B cell (primary cell): ENCODE measurements at regions not wholly inside any gene's neighbourhood (a gene's known extent, or its start where the extent isn't known, plus 50 kb on each side); places are given as distances from the start of the nearest gene placed in this dataset.

ENCODE experiments used
- ATAC-seq: fragments of 200-7000 bp; cut with Tn5 transposase; one replicate; pipeline ENCODE4 v1.10.0; 2021; ENCODE audit warnings: low read depth, mild to moderate bottlenecking, moderate number of reproducible peaks, moderate library complexity
- CTCF ChIA-PET: fragments of 350-600 bp; sonication (Branson Sonifier 250); formaldehyde crosslinking; loops from one replicate; lab custom pipeline; 2021; ENCODE audit warnings: antibody characterized with exemption, inconsistent platforms; lab: Charles Lee
- POLR2A ChIA-PET: fragments of 350-600 bp; sonication (Branson Sonifier 250); formaldehyde crosslinking; loops from one replicate; lab custom pipeline; 2021; ENCODE audit warnings: antibody characterized with exemption; lab: Charles Lee
- DNase-seq: peaks from one replicate; pipeline ENCODE4 v3.0.0; 2013
- H2AFZ ChIP-seq: 2 replicates; pipeline ENCODE4 v1.6.1; 2012; ENCODE audit warnings: mild to moderate bottlenecking, low read depth, low read length; ENCODE audit not compliant: insufficient read depth, poor library complexity, severe bottlenecking
- H3K27ac ChIP-seq, 2 donors: 1 replicate in 1 of 2; 2 replicates in 1 of 2; pipeline ENCODE4 v1.5.1; 2012 to 2013; ENCODE audit warnings: low read length in 2 of 2, mild to moderate bottlenecking in 2 of 2, moderate library complexity in 1 of 2
- H3K27me3 ChIP-seq, 4 experiments: fragments of 200-600 bp in 1 of 4; sonication (generic) in 1 of 4; replicated peaks in 1 of 4; 1 replicate in 2 of 4; 2 replicates in 2 of 4; pipeline versions ENCODE4 v1.6.1 to v1.7.0; 2013 to 2016; ENCODE audit warnings: low read length in 3 of 4, mild to moderate bottlenecking in 2 of 4, mixed read lengths in 1 of 4, moderate library complexity in 1 of 4; ENCODE audit not compliant: insufficient read depth in 4 of 4, control insufficient read depth in 3 of 4; ENCODE audit errors: control extremely low read depth in 1 of 4
- H3K36me3 ChIP-seq, 2 experiments: replicated peaks in 1 of 2; 1 replicate in 1 of 2; 2 replicates in 1 of 2; pipeline versions ENCODE4 v1.6.1 to v1.7.1; 2013; ENCODE audit warnings: low read length in 1 of 2; ENCODE audit not compliant: insufficient read depth in 2 of 2, control insufficient read depth in 1 of 2; ENCODE audit errors: control extremely low read depth in 1 of 2, extremely low read depth in 1 of 2
- H3K4me1 ChIP-seq, 2 donors: fragments of 200-600 bp in 1 of 2; sonication (generic) in 1 of 2; 1 replicate in 1 of 2; 2 replicates in 1 of 2; pipeline versions ENCODE4 v1.5.1 to v1.6.1; 2013 to 2017; ENCODE audit warnings: low read length in 2 of 2; ENCODE audit not compliant: control insufficient read depth in 2 of 2, insufficient read depth in 2 of 2
- H3K4me2 ChIP-seq: replicated peaks from 2 replicates; pipeline ENCODE3; 2012; ENCODE audit warnings: mild to moderate bottlenecking, low read depth, low read length; ENCODE audit not compliant: poor library complexity, severe bottlenecking
- H3K4me3 ChIP-seq, 5 experiments: fragments of 200-600 bp in 1 of 5; sonication (generic) in 1 of 5; 1 replicate in 3 of 5; 2 replicates in 2 of 5; pipeline versions ENCODE4 v1.5.1 to v1.7.0; 2011 to 2016; ENCODE audit warnings: low read length in 4 of 5, mild to moderate bottlenecking in 4 of 5, low read depth in 2 of 5, control low read depth in 1 of 5, moderate library complexity in 1 of 5; ENCODE audit not compliant: insufficient read depth in 1 of 5; ENCODE audit errors: control extremely low read depth in 1 of 5, extremely low read depth in 1 of 5
- H3K79me2 ChIP-seq: fragments of 200-600 bp; sonication (generic); one replicate; pipeline ENCODE4 v1.6.0; 2016; ENCODE audit warnings: low read length; ENCODE audit not compliant: control insufficient read depth, insufficient read depth
- H3K9ac ChIP-seq: fragments of 200-600 bp; sonication (generic); 2 replicates; pipeline ENCODE4 v1.6.1; 2017; ENCODE audit warnings: mild to moderate bottlenecking, low read length, moderate library complexity
- H3K9me3 ChIP-seq, 3 donors: one replicate each; pipeline versions ENCODE4 v1.6.1 to v1.7.1; 2013; ENCODE audit warnings: low read length in 2 of 3; ENCODE audit not compliant: control insufficient read depth in 2 of 3, insufficient read depth in 1 of 3; ENCODE audit errors: control extremely low read depth in 1 of 3
- H4K20me1 ChIP-seq: 2 replicates; pipeline ENCODE4 v1.6.0; 2012; ENCODE audit warnings: mild to moderate bottlenecking, low read length; ENCODE audit not compliant: insufficient read depth, control insufficient read depth, poor library complexity, severe bottlenecking
- H3K27ac Mint-ChIP-seq: one replicate; pipeline ENCODE4 v1.8.0; 2021; ENCODE audit warnings: mixed read lengths
- H3K27me3 Mint-ChIP-seq: one replicate; pipeline ENCODE4 v1.8.0; 2021; ENCODE audit warnings: mixed read lengths
- H3K4me1 Mint-ChIP-seq: one replicate; pipeline ENCODE4 v1.8.0; 2021; ENCODE audit warnings: mixed read lengths
- H3K4me3 Mint-ChIP-seq: one replicate; pipeline ENCODE4 v1.8.0; 2021; ENCODE audit warnings: mixed read lengths
- H3K9me3 Mint-ChIP-seq: one replicate; pipeline ENCODE4 v1.8.0; 2022; ENCODE audit warnings: mixed read lengths; ENCODE audit not compliant: insufficient read depth
- CTCF ChIP-seq: fragments of 200-600 bp; IDR thresholded peaks from one replicate; pipeline ENCODE4 v1.8.0; 2022; ENCODE audit warnings: antibody characterized with exemption, mild to moderate bottlenecking
- EZH2 ChIP-seq: IDR thresholded peaks from 2 replicates; pipeline ENCODE4 v1.6.1; 2012; ENCODE audit warnings: borderline replicate concordance, low read depth, mild to moderate bottlenecking, moderate library complexity, low read length; ENCODE audit not compliant: insufficient read depth, poor library complexity, severe bottlenecking
- WGBS: methylation state at CpG from one replicate; pipeline ENCODE4 v1.1.5; 2013; ENCODE audit warnings: missing lambda C conversion rate; ENCODE audit not compliant: insufficient coverage; 5-methylcytosine and 5-hydroxymethylcytosine counted together
- intact Hi-C: fragments of 100-400 bp; cut with micrococcal nuclease; formaldehyde crosslinking; loops from one replicate; pipeline ENCODE4 v1.10.0; 2022

- 0% methylated on average over 4 of the region's 5 CpGs for WGBS
- POLR2A ChIA-PET, result no interaction called here
- DNase-seq, result no peak
- H3K4me1 ChIP-seq, result no peaks in the 10 kb centered on the region
- TF ChIP-seq EZH2 (no peak), CTCF (no peak)
- H3K9ac ChIP-seq, result no peak overlapping the region
- H3K27ac ChIP-seq, result no peak overlapping the region
- no peaks in the 10 kb centered on the region for H3K79me2 ChIP-seq
- H3K9me3 ChIP-seq, result no peaks in the 10 kb centered on the region
- Mint-ChIP-seq H3K27ac (no peak overlapping the region), H3K4me3 (no peak overlapping the region), H3K27me3 (no peaks in the 10 kb centered on the region), H3K4me1 (peaks cover 2% of the 10 kb centered on the region), H3K9me3 (no peaks in the 10 kb centered on the region)
- no peaks in the 10 kb centered on the region for H4K20me1 ChIP-seq
- CTCF ChIA-PET, result interaction anchor here (0.5 kb wide), 1 partner anchor 863 kb away, joined by 3 read pairs; no protein-coding TSS in a partner anchor
- H2AFZ ChIP-seq, result no peak overlapping the region
- no peak for ATAC-seq
- H3K4me3 ChIP-seq, result no peak overlapping the region
- no peak overlapping the region for H3K4me2 ChIP-seq
- H3K36me3 ChIP-seq, result no peaks in the 10 kb centered on the region
- no peaks in the 10 kb centered on the region for H3K27me3 ChIP-seq
- intact Hi-C loops, result no loop called here
Measured at GRCh38 chr10:52466464-52466863, 152.4 kb downstream of the DKK1 start.

- ChIA-PET CTCF (no interaction called here), POLR2A (no interaction called here)
- Histone ChIP-seq H3K36me3 (no peaks in the 10 kb centered on the region), H3K79me2 (no peaks in the 10 kb centered on the region), H3K4me3 (no peak overlapping the region), H3K27ac (no peak overlapping the region), H3K4me1 (no peaks in the 10 kb centered on the region), H4K20me1 (no peaks in the 10 kb centered on the region), H3K27me3 (no peaks in the 10 kb centered on the region), H2AFZ (no peak overlapping the region), H3K9me3 (no peaks in the 10 kb centered on the region), H3K9ac (no peak overlapping the region), H3K4me2 (no peak overlapping the region)
- Mint-ChIP-seq H3K27me3 (no peaks in the 10 kb centered on the region), H3K27ac (no peak overlapping the region), H3K9me3 (no peaks in the 10 kb centered on the region), H3K4me1 (peaks cover 4% of the 10 kb centered on the region), H3K4me3 (no peak overlapping the region)
- ATAC-seq, result no peak
- no peak for TF ChIP-seq EZH2
- no peak for TF ChIP-seq CTCF
- DNase-seq, result no peak
- no CpG with 5 or more reads among the region's 1 CpG for WGBS
- intact Hi-C loops, result no loop called here
Measured at GRCh38 chr10:52469970-52470705, 156.1 kb downstream of the DKK1 start.
